H9 (cell line): ENCODE measurements at regions not wholly inside any gene's neighbourhood (a gene's known extent, or its start where the extent isn't known, plus 50 kb on each side); places are given as distances from the start of the nearest gene placed in this dataset.
A peak's percentile ranks its signal among the peaks of the same experiment; 100 is the strongest.

Source experiments
- DNase-seq: peaks from one replicate; pipeline ENCODE4 v3.0.0-alpha.2; 2017
- H2AFZ ChIP-seq: one replicate; pipeline ENCODE4 v1.6.1; 2013; ENCODE audit warnings: mild to moderate bottlenecking, low read length, control low read depth, moderate library complexity
- H2AK5ac ChIP-seq: 2 replicates; pipeline ENCODE4 v1.6.1; 2013; ENCODE audit warnings: low read length, control low read depth, mixed read lengths; ENCODE audit not compliant: insufficient read length
- H2BK120ac ChIP-seq: one replicate; pipeline ENCODE4 v1.6.1; 2013; ENCODE audit warnings: low read depth, mild to moderate bottlenecking, low read length, control low read depth, inconsistent platforms; ENCODE audit not compliant: poor library complexity, severe bottlenecking
- H2BK12ac ChIP-seq: 2 replicates; pipeline ENCODE4 v1.6.1; 2013; ENCODE audit warnings: low read length, control low read depth, mixed read lengths, low read depth; ENCODE audit not compliant: insufficient read length
- H2BK15ac ChIP-seq: 2 replicates; pipeline ENCODE4 v1.6.1; 2013; ENCODE audit warnings: low read depth, low read length, control low read depth
- H2BK20ac ChIP-seq: one replicate; pipeline ENCODE4 v1.6.1; 2013; ENCODE audit warnings: low read depth, mild to moderate bottlenecking, low read length, control low read depth, inconsistent platforms; ENCODE audit not compliant: poor library complexity, severe bottlenecking
- H2BK5ac ChIP-seq: 2 replicates; pipeline ENCODE4 v1.6.1; 2013; ENCODE audit warnings: low read length, control low read depth, mixed read lengths; ENCODE audit not compliant: insufficient read length
- H3K14ac ChIP-seq: 2 replicates; pipeline ENCODE4 v1.6.1; 2013; ENCODE audit warnings: low read length, control low read depth; ENCODE audit not compliant: insufficient read depth
- H3K18ac ChIP-seq: 2 replicates; pipeline ENCODE4 v1.6.1; 2013; ENCODE audit warnings: low read depth, mild to moderate bottlenecking, mixed read lengths, low read length, control low read depth; ENCODE audit not compliant: insufficient read length
- H3K23ac ChIP-seq: 2 replicates; pipeline ENCODE4 v1.6.1; 2013; ENCODE audit warnings: low read length, control low read depth, mixed read lengths, low read depth; ENCODE audit not compliant: insufficient read length
- H3K23me2 ChIP-seq: 2 replicates; pipeline ENCODE4 v1.6.1; 2013; ENCODE audit warnings: low read depth, mild to moderate bottlenecking, mixed read lengths, low read length, control low read depth; ENCODE audit not compliant: insufficient read length, poor library complexity, severe bottlenecking
- H3K27ac ChIP-seq: 2 replicates; pipeline ENCODE4 v1.5.1; 2013; ENCODE audit warnings: low read length, control low read depth, mixed read lengths, low read depth; ENCODE audit not compliant: insufficient read length
- H3K27me3 ChIP-seq: 2 replicates; pipeline ENCODE4 v1.6.1; 2013; ENCODE audit warnings: low read length, control low read depth, inconsistent platforms; ENCODE audit not compliant: insufficient read depth
- H3K4ac ChIP-seq: 2 replicates; pipeline ENCODE4 v1.6.1; 2013; ENCODE audit warnings: low read depth, mild to moderate bottlenecking, control low read depth, inconsistent platforms, low read length, moderate library complexity
- H3K4me1 ChIP-seq: 2 replicates; pipeline ENCODE4 v1.6.1; 2013; ENCODE audit warnings: low read length, control low read depth, inconsistent platforms; ENCODE audit not compliant: insufficient read depth
- H3K4me2 ChIP-seq: 2 replicates; pipeline ENCODE4 v1.6.1; 2013; ENCODE audit warnings: low read length, control low read depth, mixed read lengths; ENCODE audit not compliant: insufficient read length, insufficient read depth
- H3K56ac ChIP-seq: 2 replicates; pipeline ENCODE4 v1.6.1; 2013; ENCODE audit warnings: low read depth, mild to moderate bottlenecking, mixed read lengths, low read length, control low read depth; ENCODE audit not compliant: insufficient read length
- H3K79me1 ChIP-seq: 2 replicates; pipeline ENCODE4 v1.6.1; 2013; ENCODE audit warnings: low read depth, mild to moderate bottlenecking, moderate library complexity, low read length, control low read depth, inconsistent platforms; ENCODE audit not compliant: insufficient read depth, poor library complexity, severe bottlenecking
- H3K79me2 ChIP-seq: 2 replicates; pipeline ENCODE4 v1.6.1; 2013; ENCODE audit warnings: low read length, control low read depth, inconsistent platforms; ENCODE audit not compliant: insufficient read depth
- H3K9ac ChIP-seq: 2 replicates; pipeline ENCODE4 v1.6.1; 2013; ENCODE audit warnings: low read length, control low read depth, mixed read lengths; ENCODE audit not compliant: insufficient read length; ENCODE audit errors: extremely low read depth
- H3K9me3 ChIP-seq: one replicate; pipeline ENCODE4 v1.6.1; 2013; ENCODE audit warnings: low read depth, low read length, inconsistent platforms; ENCODE audit not compliant: control insufficient read depth
- H3T11ph ChIP-seq: one replicate; pipeline ENCODE4 v1.6.1; 2013; ENCODE audit warnings: mild to moderate bottlenecking, low read length, control low read depth, inconsistent platforms
- H4K20me1 ChIP-seq: one replicate; pipeline ENCODE4 v1.6.1; 2013; ENCODE audit not compliant: control insufficient read depth, insufficient read length, insufficient read depth
- H4K5ac ChIP-seq: 2 replicates; pipeline ENCODE4 v1.6.1; 2013; ENCODE audit warnings: low read depth, mild to moderate bottlenecking, mixed read lengths, low read length, control low read depth; ENCODE audit not compliant: insufficient read length
- H4K8ac ChIP-seq: replicated peaks from 2 replicates; pipeline ENCODE4 v1.6.1; 2013; ENCODE audit warnings: low read length, control low read depth, mixed read lengths, low read depth; ENCODE audit not compliant: insufficient read length
- H4K91ac ChIP-seq: 2 replicates; pipeline ENCODE4 v1.6.1; 2013; ENCODE audit warnings: low read depth, mild to moderate bottlenecking, moderate library complexity, mixed read lengths, low read length, control low read depth; ENCODE audit not compliant: insufficient read length
- H3K27ac Mint-ChIP-seq, 3 experiments: 2 replicates in 2 of 3; 3 replicates in 1 of 3; pipeline ENCODE4 v1.8.0; 2020 to 2021; ENCODE audit warnings: mixed read lengths in 3 of 3, mild to moderate bottlenecking in 1 of 3, moderate library complexity in 1 of 3
- H3K27me3 Mint-ChIP-seq: 2 replicates; pipeline ENCODE4 v1.8.0; 2021; ENCODE audit warnings: low read depth, mild to moderate bottlenecking, moderate library complexity, mixed read lengths
- H3K36me3 Mint-ChIP-seq, 3 experiments: 2 replicates in 2 of 3; 3 replicates in 1 of 3; pipeline ENCODE4 v1.8.0; 2020 to 2021; ENCODE audit warnings: low read depth in 3 of 3, mixed read lengths in 3 of 3; ENCODE audit not compliant: insufficient read depth in 1 of 3
- H3K4me1 Mint-ChIP-seq, 2 experiments: 2 replicates each; pipeline ENCODE4 v1.8.0; 2020; ENCODE audit warnings: mixed read lengths in 2 of 2
- H3K4me3 Mint-ChIP-seq, 2 experiments: 2 replicates in 1 of 2; 3 replicates in 1 of 2; pipeline ENCODE4 v1.8.0; 2020 to 2021; ENCODE audit warnings: mild to moderate bottlenecking in 2 of 2, mixed read lengths in 2 of 2, moderate library complexity in 1 of 2
- H3K9me3 Mint-ChIP-seq, 2 experiments: 2 replicates in 1 of 2; 3 replicates in 1 of 2; pipeline ENCODE4 v1.8.0; 2020; ENCODE audit warnings: mild to moderate bottlenecking in 2 of 2, mixed read lengths in 2 of 2, moderate library complexity in 1 of 2
- WGBS: extraction: QIAGEN DNeasy Blood & Tissue Kit; methylation state at CpG from one replicate; pipeline ENCODE4 v1.1.7; 2013; ENCODE audit warnings: missing lambda C conversion rate, low lambda C conversion rate, mixed read lengths; ENCODE audit not compliant: insufficient read length; ENCODE audit errors: extremely low coverage; 5-methylcytosine and 5-hydroxymethylcytosine counted together
- TF ChIP-seq, protein P1 (sequence below): fragments of 200-600 bp; sonication (generic); conservative IDR thresholded peaks from 3 replicates; pipeline ENCODE4 v1.8.0; 2021; ENCODE audit warnings: antibody characterized with exemption, mild to moderate bottlenecking

DNA sequence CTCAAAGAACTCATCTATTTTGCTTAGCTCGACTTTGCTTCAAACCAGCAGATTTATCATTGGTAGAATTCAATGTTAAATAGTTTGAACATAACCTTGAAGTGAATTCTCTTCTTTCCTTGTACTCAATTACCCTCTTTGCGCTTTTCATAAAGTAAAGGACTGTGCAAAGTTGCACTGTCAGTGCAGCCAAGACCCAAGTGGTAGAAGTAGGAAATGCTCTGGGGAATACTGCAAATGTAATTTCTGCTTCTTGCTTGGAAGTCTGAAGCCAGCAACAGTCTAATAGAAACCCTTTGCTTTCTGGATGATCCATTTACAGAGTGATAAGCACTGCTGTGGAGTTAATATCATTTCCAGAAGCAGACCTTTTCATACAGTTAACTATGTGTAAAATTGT is 936.7 kb upstream of the TMPRSS15 start:
- Histone ChIP-seq H3K14ac (no peak overlapping the region), H3K79me1 (no peaks in the 10 kb centered on the region), H3K4ac (no peak overlapping the region), H2AFZ (no peak overlapping the region), H3K79me2 (no peaks in the 10 kb centered on the region), H4K5ac (no peak overlapping the region), H3K4me2 (no peak overlapping the region), H3K56ac (no peak overlapping the region), H2BK12ac (no peak overlapping the region), H3K9me3 (no peaks in the 10 kb centered on the region), H4K8ac (no peak overlapping the region), H3K9ac (no peak overlapping the region), H3T11ph (no peak overlapping the region), H4K20me1 (no peaks in the 10 kb centered on the region), H3K23me2 (no peaks in the 10 kb centered on the region), H2BK15ac (no peak overlapping the region), H3K4me1 (no peaks in the 10 kb centered on the region), H2BK5ac (no peak overlapping the region), H2BK120ac (no peak overlapping the region), H2AK5ac (no peak overlapping the region), H2BK20ac (no peak overlapping the region), H3K18ac (no peak overlapping the region), H3K23ac (no peak overlapping the region), H3K27ac (no peak overlapping the region), H3K27me3 (no peaks in the 10 kb centered on the region), H4K91ac (no peak overlapping the region)
- Mint-ChIP-seq H3K4me1 (no peaks in the 10 kb centered on the region), H3K9me3 (no peaks in the 10 kb centered on the region), H3K36me3 (no peaks in the 10 kb centered on the region), H3K27ac (no peak overlapping the region), H3K4me3 (no peak overlapping the region), H3K27me3 (no peaks in the 10 kb centered on the region)
- WGBS, result no CpG with 5 or more reads among the region's 2 CpGs
- TF ChIP-seq, protein P1, sequence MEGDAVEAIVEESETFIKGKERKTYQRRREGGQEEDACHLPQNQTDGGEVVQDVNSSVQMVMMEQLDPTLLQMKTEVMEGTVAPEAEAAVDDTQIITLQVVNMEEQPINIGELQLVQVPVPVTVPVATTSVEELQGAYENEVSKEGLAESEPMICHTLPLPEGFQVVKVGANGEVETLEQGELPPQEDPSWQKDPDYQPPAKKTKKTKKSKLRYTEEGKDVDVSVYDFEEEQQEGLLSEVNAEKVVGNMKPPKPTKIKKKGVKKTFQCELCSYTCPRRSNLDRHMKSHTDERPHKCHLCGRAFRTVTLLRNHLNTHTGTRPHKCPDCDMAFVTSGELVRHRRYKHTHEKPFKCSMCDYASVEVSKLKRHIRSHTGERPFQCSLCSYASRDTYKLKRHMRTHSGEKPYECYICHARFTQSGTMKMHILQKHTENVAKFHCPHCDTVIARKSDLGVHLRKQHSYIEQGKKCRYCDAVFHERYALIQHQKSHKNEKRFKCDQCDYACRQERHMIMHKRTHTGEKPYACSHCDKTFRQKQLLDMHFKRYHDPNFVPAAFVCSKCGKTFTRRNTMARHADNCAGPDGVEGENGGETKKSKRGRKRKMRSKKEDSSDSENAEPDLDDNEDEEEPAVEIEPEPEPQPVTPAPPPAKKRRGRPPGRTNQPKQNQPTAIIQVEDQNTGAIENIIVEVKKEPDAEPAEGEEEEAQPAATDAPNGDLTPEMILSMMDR, result peak; percentile 37
- DNase-seq, result no peak
